ENCODE measurements at regions not wholly inside any gene's neighbourhood (a gene's known extent, or its start where the extent isn't known, plus 50 kb on each side); places are given as distances from the start of the nearest gene placed in this dataset.

GRCh38 chr11:133778161-133778560 is 67.2 kb downstream of the SPATA19 start:
- Histone ChIP-seq H3K9me3 (ENCODE audit: control insufficient read depth, insufficient read depth, low read depth, low read length) (no peaks in the 10 kb centered on the region), H3K27me3 (ENCODE audit: control insufficient read depth, insufficient read depth, low read length) (peaks cover 5% of the 10 kb centered on the region; the same call in 1 of the 2 replicates), H3K4me3 (ENCODE audit: low read depth in 2 of 2, low read length in 2 of 2) (no peak overlapping the region), H3K27ac (ENCODE audit: low read length) (no peak overlapping the region), H3K36me3 (ENCODE audit: control insufficient read depth, insufficient read depth, low read length) (no peaks in the 10 kb centered on the region), H3K4me1 (ENCODE audit: control insufficient read depth, insufficient read depth, low read length) (no peaks in the 10 kb centered on the region)
- ChIA-PET POLR2A (no interaction called here), CTCF (no interaction called here)
- DNase-seq (ENCODE audit: low read depth, low spot score) (no peak), ATAC-seq (no peak)
- in situ Hi-C loops (cut with HindIII; ENCODE audit: low pct_unique_long_range_greater_than_20kb, low sequenced_read_pairs) (no loop called here), intact Hi-C loops (cut with micrococcal nuclease; ENCODE audit: unreplicated experiment) (no loop called here)
- no TSS peak for BruUV-seq (replicated peaks)
- TF ChIP-seq REST (IDR thresholded peaks at IDR 0.05; ENCODE audit: insufficient read depth in 1 of 2, low read depth in 2 of 2, low read length in 1 of 2) (no peak), TCF7L2 (IDR thresholded peaks at IDR 0.05; ENCODE audit: low read depth, low read length) (no peak)

- no peaks in the 10 kb centered on the region for H3K36me3 ChIP-seq (ENCODE audit: control insufficient read depth, insufficient read depth, low read length)
- DNase-seq (ENCODE audit: low read depth, low spot score) = no peak
- H3K27me3 ChIP-seq (ENCODE audit: control insufficient read depth, insufficient read depth, low read length) = peaks cover 5% of the 10 kb centered on the region; the same call in 1 of the 2 replicates
- ATAC-seq = no peak
- no peaks in the 10 kb centered on the region for H3K4me1 ChIP-seq (ENCODE audit: control insufficient read depth, insufficient read depth, low read length)
- H3K9me3 ChIP-seq (ENCODE audit: control insufficient read depth, insufficient read depth, low read depth, low read length) = no peaks in the 10 kb centered on the region
- ChIA-PET CTCF (no interaction called here), POLR2A (no interaction called here)
- H3K27ac ChIP-seq (ENCODE audit: low read length) = no peak overlapping the region
- no peak for TF ChIP-seq CTCF (IDR thresholded peaks at IDR 0.05)
- TF ChIP-seq REST (IDR thresholded peaks at IDR 0.05; ENCODE audit: insufficient read depth in 1 of 2, low read depth in 2 of 2, low read length in 1 of 2) = no peak
- TF ChIP-seq SIN3A (IDR thresholded peaks at IDR 0.05; ENCODE audit: borderline replicate concordance, insufficient read depth, low read depth, low read length) = no peak
- no peak for TF ChIP-seq TCF7L2 (IDR thresholded peaks at IDR 0.05; ENCODE audit: low read depth, low read length)
- TF ChIP-seq POLR2AphosphoS5 (IDR thresholded peaks at IDR 0.05; ENCODE audit: low read depth, low read length) = no peak
- H3K4me3 ChIP-seq (ENCODE audit: low read depth in 2 of 2, low read length in 2 of 2) = no peak overlapping the region
- BruUV-seq (replicated peaks) = no TSS peak
- in situ Hi-C loops (cut with HindIII; ENCODE audit: low pct_unique_long_range_greater_than_20kb, low sequenced_read_pairs) (no loop called here), intact Hi-C loops (cut with micrococcal nuclease; ENCODE audit: unreplicated experiment) (no loop called here)
These were observed 68.5 kb downstream of the SPATA19 start for GRCh38 chr11:133776671-133777367.

Data from Panc1 (cell line).